Kidney (tissue), 13 donors: ENCODE measurements at regions not wholly inside any gene's neighbourhood (a gene's known extent, or its start where the extent isn't known, plus 50 kb on each side); places are given as distances from the start of the nearest gene placed in this dataset.

ENCODE experiments used
- DNase-seq, 5 donors: peaks; one replicate each; pipeline ENCODE4 v3.0.0-alpha.2; 2013 to 2020
- FAIRE-seq: peaks from 2 replicates; lab custom pipeline; 2012; peaks lifted over from hg19 to GRCh38; lab: Jason Lieb, UNC
- H3K27ac ChIP-seq, 2 donors: one replicate each; pipeline ENCODE4 v1.7.0; 2013; ENCODE audit warnings: low read depth in 2 of 2, low read length in 2 of 2, inconsistent platforms in 1 of 2
- H3K27me3 ChIP-seq: one replicate; pipeline ENCODE4 v1.7.1; 2013; ENCODE audit warnings: low read length, inconsistent platforms; ENCODE audit not compliant: control insufficient read depth, insufficient read depth
- H3K36me3 ChIP-seq, 3 donors: one replicate each; pipeline versions ENCODE4 v1.7.0 to v1.7.1; 2013; ENCODE audit warnings: low read length in 3 of 3, control low read depth in 1 of 3, inconsistent platforms in 1 of 3; ENCODE audit not compliant: insufficient read depth in 3 of 3, control insufficient read depth in 2 of 3
- H3K4me1 ChIP-seq, 3 donors: one replicate each; pipeline versions ENCODE4 v1.7.0 to v1.7.1; 2013; ENCODE audit warnings: low read length in 3 of 3, inconsistent platforms in 1 of 3, low read depth in 1 of 3; ENCODE audit not compliant: control insufficient read depth in 2 of 3, insufficient read depth in 2 of 3
- H3K4me3 ChIP-seq, 3 donors: one replicate each; pipeline versions ENCODE4 v1.7.0 to v1.8.1; 2013; ENCODE audit warnings: low read length in 3 of 3, control low read depth in 1 of 3, inconsistent platforms in 1 of 3
- H3K9ac ChIP-seq, 3 donors: one replicate each; pipeline versions ENCODE4 v1.7.0 to v1.7.1; 2013; ENCODE audit warnings: low read length in 3 of 3, control low read depth in 1 of 3, inconsistent platforms in 1 of 3
- H3K9me3 ChIP-seq, 3 donors: one replicate each; pipeline versions ENCODE4 v1.7.0 to v1.7.1; 2013; ENCODE audit warnings: low read length in 3 of 3, control low read depth in 1 of 3, inconsistent platforms in 1 of 3; ENCODE audit not compliant: control insufficient read depth in 2 of 3, insufficient read depth in 1 of 3
- CTCF ChIP-seq: IDR thresholded peaks from 3 replicates; pipeline ENCODE4 v1.5.1; 2012; ENCODE audit warnings: mild to moderate bottlenecking, moderate library complexity, borderline replicate concordance; ENCODE audit not compliant: insufficient read depth; ENCODE audit errors: extremely low read depth
- intact Hi-C: fragments of 100-400 bp; cut with DNase I; formaldehyde crosslinking; loops from one replicate; pipeline ENCODE4 v1.11.1; 2022
- donor health status: control.
- donor health status: control.
- donor health status: control.
- donor health status: control.
- donor health status: control.
- donor health status: DM: yes; HTN: yes; CAD: no.
- donor health status: Normal renal cell carcinoma (clear cell type).

- intact Hi-C loops = no loop called here
- Histone ChIP-seq H3K27me3 (no peaks in the 10 kb centered on the region), H3K9me3 (no peaks in the 10 kb centered on the region), H3K9ac (no peak overlapping the region), H3K4me3 (no peak overlapping the region), H3K4me1 (no peaks in the 10 kb centered on the region), H3K36me3 (no peaks in the 10 kb centered on the region), H3K27ac (no peak overlapping the region)
- no peak for FAIRE-seq
- no peak for TF ChIP-seq CTCF
- DNase-seq = peak in 2 of 5 donors; percentile 16 to 53
Measured at GRCh38 chr7:131861620-131862346, 305.4 kb upstream of the PODXL start.

GRCh38 chr7:131859147-131859821 lies 302.9 kb upstream of the PODXL start:
- peaks cover 0 to 5% (median 0%) of the 10 kb centered on the region in 3 donors for H3K9me3 ChIP-seq
- no peaks in the 10 kb centered on the region for H3K4me1 ChIP-seq
- no peak overlapping the region for H3K9ac ChIP-seq
- FAIRE-seq (no peak), DNase-seq (peak in 4 of 5 donors; percentile 72 to 77 (median 75))
- peak; percentile 74 for TF ChIP-seq CTCF
- no peak overlapping the region for H3K4me3 ChIP-seq
- intact Hi-C loops = no loop called here
- no peaks in the 10 kb centered on the region for H3K36me3 ChIP-seq
- no peak overlapping the region for H3K27ac ChIP-seq
- no peaks in the 10 kb centered on the region for H3K27me3 ChIP-seq

GRCh38 chr7:131858611-131859010 lies 302.2 kb upstream of the PODXL start:
- Histone ChIP-seq H3K9ac (no peak overlapping the region), H3K9me3 (peaks cover 0 to 6% (median 0%) of the 10 kb centered on the region in 3 donors), H3K4me1 (no peaks in the 10 kb centered on the region), H3K36me3 (no peaks in the 10 kb centered on the region), H3K4me3 (no peak overlapping the region), H3K27ac (no peak overlapping the region), H3K27me3 (no peaks in the 10 kb centered on the region)
- FAIRE-seq (no peak), DNase-seq (no peak)
- intact Hi-C loops = no loop called here
- TF ChIP-seq CTCF = no peak
